HG03039 (cell line): ENCODE measurements at regions not wholly inside any gene's neighbourhood (a gene's known extent, or its start where the extent isn't known, plus 50 kb on each side); places are given as distances from the start of the nearest gene placed in this dataset.

Source experiments
- ATAC-seq: cut with Tn5 transposase; IDR thresholded peaks from one replicate; pipeline ENCODE4 v1.9.1; 2021; ENCODE audit warnings: mild to moderate bottlenecking, moderate library complexity; ENCODE audit not compliant: unreplicated experiment

- no peak for ATAC-seq
Observed at GRCh38 chr5:93886917-93887361, 145.5 kb upstream of the POU5F2 start.

- ATAC-seq = no peak
Observed at GRCh38 chr5:93886098-93886806, 144.9 kb upstream of the POU5F2 start.

GRCh38 chr5:93884254-93884653 lies 142.9 kb upstream of the POU5F2 start:
- ATAC-seq = no peak

GRCh38 chr5:93883459-93883858 lies 142.1 kb upstream of the POU5F2 start:
- no peak for ATAC-seq

- no peak for ATAC-seq
Observed at GRCh38 chr5:93875693-93876092, 134.3 kb upstream of the POU5F2 start.

- peak; percentile 59 for ATAC-seq
Observed at GRCh38 chr5:93874491-93874890, 133.1 kb upstream of the POU5F2 start.

GRCh38 chr5:93874080-93874479 lies 132.7 kb upstream of the POU5F2 start:
- ATAC-seq = peak; percentile 93

GRCh38 chr5:93873211-93873736 lies 131.9 kb upstream of the POU5F2 start:
- no peak for ATAC-seq

GRCh38 chr5:93870649-93871048 lies 129.2 kb upstream of the POU5F2 start:
- ATAC-seq = no peak

GRCh38 chr5:93868851-93869250 lies 127.5 kb upstream of the POU5F2 start:
- no peak for ATAC-seq

GRCh38 chr5:93850311-93850710 lies 108.9 kb upstream of the POU5F2 start:
- no peak for ATAC-seq

- ATAC-seq = no peak
Observed at GRCh38 chr5:93845376-93845775, 104.0 kb upstream of the POU5F2 start.

GRCh38 chr5:93831449-93831848 lies 90.0 kb upstream of the POU5F2 start:
- ATAC-seq = no peak

- ATAC-seq = no peak
Observed at GRCh38 chr5:93830893-93831292, 89.5 kb upstream of the POU5F2 start.

- no peak for ATAC-seq
Observed at GRCh38 chr5:93829346-93829745, 87.9 kb upstream of the POU5F2 start.

- ATAC-seq = no peak
Observed at GRCh38 chr5:93821891-93822415, 80.6 kb upstream of the POU5F2 start.

- ATAC-seq = no peak
Observed at GRCh38 chr5:93819668-93820067, 78.3 kb upstream of the POU5F2 start.

- ATAC-seq = no peak
Observed at GRCh38 chr5:93810780-93811179, 69.4 kb upstream of the POU5F2 start.

GRCh38 chr5:93809430-93809829 lies 68.0 kb upstream of the POU5F2 start:
- no peak for ATAC-seq

- no peak for ATAC-seq
Observed at GRCh38 chr5:93807846-93808245, 66.4 kb upstream of the POU5F2 start.

GRCh38 chr5:93805616-93806379 lies 64.4 kb upstream of the POU5F2 start:
- no peak for ATAC-seq
